ENCODE measurements at regions not wholly inside any gene's neighbourhood (a gene's known extent, or its start where the extent isn't known, plus 50 kb on each side); places are given as distances from the start of the nearest gene placed in this dataset.

DNA sequence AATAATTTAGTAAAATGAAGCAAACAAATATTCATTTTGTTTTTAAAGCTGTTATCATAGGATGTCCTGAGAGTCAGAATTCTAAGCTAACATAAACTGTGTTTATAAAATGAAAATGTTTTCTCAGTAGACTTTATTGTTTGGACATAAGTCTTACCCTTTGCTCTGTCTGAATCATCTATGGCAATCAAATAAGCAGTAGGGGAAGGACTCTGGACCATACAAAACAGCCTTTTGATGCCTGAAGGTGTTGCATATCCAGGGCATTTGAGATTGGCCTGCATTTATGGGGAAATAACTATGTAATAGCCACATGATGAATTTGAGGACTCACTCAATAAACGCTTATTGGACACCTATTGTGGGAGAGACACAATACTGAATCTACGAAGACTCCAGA lies 123.0 kb upstream of the ATP5MC3 start:
- no peaks in the 10 kb centered on the region for H3K79me2 ChIP-seq (ENCODE audit: insufficient read depth, low read length)

More for the DNA sequence above, 123.0 kb upstream of the ATP5MC3 start:
- Histone ChIP-seq H4K20me1 (ENCODE audit: insufficient read depth) (no peaks in the 10 kb centered on the region), H3K4me2 (ENCODE audit: low read length) (no peak overlapping the region), H3K4me3 (replicated peaks in 1 of 2; ENCODE audit: low read depth in 1 of 2, low read length in 2 of 2) (no peak overlapping the region), H3K27me3 (ENCODE audit: insufficient read depth, low read length) (no peaks in the 10 kb centered on the region), H3K27ac (ENCODE audit: low read depth, low read length) (no peak overlapping the region), H3K9me3 (ENCODE audit: control insufficient read depth in 1 of 2, insufficient read depth in 1 of 2, low read depth in 1 of 2, low read length in 2 of 2) (no peaks in the 10 kb centered on the region), H2AFZ (ENCODE audit: low read depth, low read length, poor library complexity, severe bottlenecking) (no peak overlapping the region), H3K36me3 (ENCODE audit: control insufficient read depth in 1 of 2, insufficient read depth in 2 of 2, low read length in 2 of 2) (no peaks in the 10 kb centered on the region), H3K9ac (ENCODE audit: low read length) (no peak overlapping the region), H3K9me2 (ENCODE audit: insufficient read depth) (no peaks in the 10 kb centered on the region), H3K4me1 (ENCODE audit: control insufficient read depth in 1 of 2, insufficient read depth in 2 of 2, low read length in 2 of 2) (no peaks in the 10 kb centered on the region)
- TF ChIP-seq ZNF274 (IDR thresholded peaks at IDR 0.05; ENCODE audit: low read depth, low read length) (no peak), JUND (IDR thresholded peaks at IDR 0.05) (no peak), FOSL1 (IDR thresholded peaks at IDR 0.05; ENCODE audit: low read depth) (no peak), SRF (IDR thresholded peaks at IDR 0.05; ENCODE audit: low read depth) (no peak), EZH2 (IDR thresholded peaks at IDR 0.05) (no peak), SIN3A (IDR thresholded peaks at IDR 0.05; ENCODE audit: low read depth) (no peak), ELF1 (IDR thresholded peaks at IDR 0.05; ENCODE audit: borderline replicate concordance, low read depth) (no peak), REST (IDR thresholded peaks at IDR 0.05; ENCODE audit: low read depth) (no peak)
- DNase-seq (ENCODE audit: low read depth, low spot score) (no peak), ATAC-seq (no peak)
- ChIA-PET POLR2A (no interaction called here), RAD21 (ENCODE audit: low non-redundant PET in 1 of 2, low total read pairs in 2 of 2, uncharacterized antibody in 2 of 2, unreplicated experiment in 2 of 2) (no interaction called here), CTCF (no interaction called here)
- intact Hi-C loops (cut with micrococcal nuclease): no loop called here
- no TSS peak for BruUV-seq (replicated peaks)
